ENCODE measurements at regions not wholly inside any gene's neighbourhood (a gene's known extent, or its start where the extent isn't known, plus 50 kb on each side); places are given as distances from the start of the nearest gene placed in this dataset.

DNA sequence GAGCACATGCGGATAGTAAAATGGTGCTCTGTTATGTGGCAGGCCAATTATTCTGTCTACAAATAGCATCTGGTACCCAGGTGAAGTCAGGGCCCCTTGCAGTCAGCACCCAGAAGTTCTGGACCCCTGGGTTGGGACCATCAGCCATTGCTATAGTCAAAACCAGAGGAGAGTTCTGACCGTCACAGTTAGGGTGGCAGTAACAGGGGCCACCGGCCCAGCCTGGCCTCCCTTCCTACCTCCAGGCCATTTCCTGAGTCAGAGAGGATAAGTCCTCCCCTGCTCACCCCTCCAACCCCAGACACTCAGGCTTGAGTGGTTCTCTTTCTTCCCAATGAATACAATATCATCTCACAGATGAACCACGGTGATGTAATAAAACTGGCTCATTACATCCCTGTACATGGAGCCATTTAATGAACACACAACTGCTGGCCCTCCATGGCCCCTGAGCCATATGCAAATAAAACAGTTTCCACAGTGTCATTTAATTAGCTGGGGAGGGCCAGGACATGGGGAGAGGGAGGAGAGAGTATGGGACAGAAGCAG, 673.6 kb downstream of the MATN1 start:
- intact Hi-C loops (cut with DNase I): no loop called here
- Histone ChIP-seq H3K27ac (replicated peaks in 1 of 4) (no peak overlapping the region), H3K4me3 (no peak overlapping the region), H3K9me3 (no peaks in the 10 kb centered on the region), H3K4me1 (no peaks in the 10 kb centered on the region), H3K27me3 (peaks cover 0 to 76% (median 5%) of the 10 kb centered on the region in 4 donors), H3K36me3 (no peaks in the 10 kb centered on the region)
- DNase-seq (ENCODE audit: extremely low spot score): no peak
- 90% methylated on average over 4 of the region's 4 CpGs for WGBS
- TF ChIP-seq EP300 (IDR thresholded peaks at IDR 0.05): no peak
- no peak for TF ChIP-seq POLR2AphosphoS5 (IDR thresholded peaks at IDR 0.05)
- TF ChIP-seq, protein P1, sequence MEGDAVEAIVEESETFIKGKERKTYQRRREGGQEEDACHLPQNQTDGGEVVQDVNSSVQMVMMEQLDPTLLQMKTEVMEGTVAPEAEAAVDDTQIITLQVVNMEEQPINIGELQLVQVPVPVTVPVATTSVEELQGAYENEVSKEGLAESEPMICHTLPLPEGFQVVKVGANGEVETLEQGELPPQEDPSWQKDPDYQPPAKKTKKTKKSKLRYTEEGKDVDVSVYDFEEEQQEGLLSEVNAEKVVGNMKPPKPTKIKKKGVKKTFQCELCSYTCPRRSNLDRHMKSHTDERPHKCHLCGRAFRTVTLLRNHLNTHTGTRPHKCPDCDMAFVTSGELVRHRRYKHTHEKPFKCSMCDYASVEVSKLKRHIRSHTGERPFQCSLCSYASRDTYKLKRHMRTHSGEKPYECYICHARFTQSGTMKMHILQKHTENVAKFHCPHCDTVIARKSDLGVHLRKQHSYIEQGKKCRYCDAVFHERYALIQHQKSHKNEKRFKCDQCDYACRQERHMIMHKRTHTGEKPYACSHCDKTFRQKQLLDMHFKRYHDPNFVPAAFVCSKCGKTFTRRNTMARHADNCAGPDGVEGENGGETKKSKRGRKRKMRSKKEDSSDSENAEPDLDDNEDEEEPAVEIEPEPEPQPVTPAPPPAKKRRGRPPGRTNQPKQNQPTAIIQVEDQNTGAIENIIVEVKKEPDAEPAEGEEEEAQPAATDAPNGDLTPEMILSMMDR (IDR thresholded peaks at IDR 0.05): no peak
- no peak for TF ChIP-seq POLR2A (IDR thresholded peaks at IDR 0.05; ENCODE audit: low read depth)

GRCh38 chr1:30048905-30049304, 674.5 kb downstream of the MATN1 start:
- H3K4me3 ChIP-seq: no peak overlapping the region
- H3K27ac ChIP-seq (replicated peaks in 1 of 4): no peak overlapping the region
- TF ChIP-seq POLR2A (IDR thresholded peaks at IDR 0.05; ENCODE audit: low read depth): no peak
- H3K27me3 ChIP-seq: peaks cover 0 to 70% (median 5%) of the 10 kb centered on the region in 4 donors
- DNase-seq (ENCODE audit: extremely low spot score): no peak
- no peaks in the 10 kb centered on the region for H3K4me1 ChIP-seq
- intact Hi-C loops (cut with DNase I): no loop called here
- 84% methylated on average over 4 of the region's 5 CpGs for WGBS
- H3K36me3 ChIP-seq: no peaks in the 10 kb centered on the region
- H3K9me3 ChIP-seq: no peaks in the 10 kb centered on the region

DNA sequence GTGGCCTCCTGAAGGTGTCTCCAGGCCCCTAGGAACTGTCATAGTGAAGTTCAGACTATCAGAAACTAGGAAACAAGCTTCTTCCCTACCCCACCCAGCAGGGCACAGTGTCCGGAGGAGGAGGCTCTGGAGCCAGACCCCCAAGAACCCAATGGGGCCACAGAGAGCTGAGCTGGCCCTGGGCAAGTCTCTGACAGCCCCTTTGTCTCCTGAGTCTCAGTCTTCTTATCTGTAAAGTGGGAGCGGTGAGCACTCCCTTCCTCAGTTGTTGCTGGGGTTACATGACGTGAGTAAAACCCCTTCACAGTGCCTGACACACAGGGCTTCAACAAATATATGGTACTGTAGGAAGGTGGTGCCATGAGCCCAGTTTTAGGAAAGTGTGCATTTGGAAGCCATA, 675.8 kb downstream of the MATN1 start:
- Histone ChIP-seq H3K36me3 (no peaks in the 10 kb centered on the region), H3K27ac (replicated peaks in 1 of 4) (no peak overlapping the region), H3K27me3 (peaks cover 0 to 57% (median 5%) of the 10 kb centered on the region in 4 donors), H3K4me3 (no peak overlapping the region), H3K4me1 (no peaks in the 10 kb centered on the region), H3K9me3 (no peaks in the 10 kb centered on the region)
- no peak for DNase-seq (ENCODE audit: extremely low spot score)
- intact Hi-C loops (cut with DNase I): no loop called here
- no peak for TF ChIP-seq EP300 (IDR thresholded peaks at IDR 0.05)
- TF ChIP-seq POLR2AphosphoS5 (IDR thresholded peaks at IDR 0.05): no peak
- no peak for TF ChIP-seq POLR2A (IDR thresholded peaks at IDR 0.05; ENCODE audit: low read depth)
- TF ChIP-seq, protein P1 (IDR thresholded peaks at IDR 0.05): no peak
- 93% methylated on average over 2 of the region's 3 CpGs for WGBS

GRCh38 chr1:30046751-30047150, 676.6 kb downstream of the MATN1 start:
- TF ChIP-seq POLR2AphosphoS5 (IDR thresholded peaks at IDR 0.05): no peak
- TF ChIP-seq, protein P1 (IDR thresholded peaks at IDR 0.05): no peak
- no peak for TF ChIP-seq EP300 (IDR thresholded peaks at IDR 0.05)
- TF ChIP-seq POLR2A (IDR thresholded peaks at IDR 0.05; ENCODE audit: low read depth): no peak
- no peak for DNase-seq (ENCODE audit: extremely low spot score)
- intact Hi-C loops (cut with DNase I): no loop called here
- Histone ChIP-seq H3K9me3 (no peaks in the 10 kb centered on the region), H3K27ac (replicated peaks in 1 of 4) (no peak overlapping the region), H3K4me3 (no peak overlapping the region), H3K27me3 (peaks cover 0 to 49% (median 4%) of the 10 kb centered on the region in 4 donors), H3K36me3 (no peaks in the 10 kb centered on the region), H3K4me1 (no peaks in the 10 kb centered on the region)
- 86% methylated on average over 10 of the region's 10 CpGs for WGBS

DNA sequence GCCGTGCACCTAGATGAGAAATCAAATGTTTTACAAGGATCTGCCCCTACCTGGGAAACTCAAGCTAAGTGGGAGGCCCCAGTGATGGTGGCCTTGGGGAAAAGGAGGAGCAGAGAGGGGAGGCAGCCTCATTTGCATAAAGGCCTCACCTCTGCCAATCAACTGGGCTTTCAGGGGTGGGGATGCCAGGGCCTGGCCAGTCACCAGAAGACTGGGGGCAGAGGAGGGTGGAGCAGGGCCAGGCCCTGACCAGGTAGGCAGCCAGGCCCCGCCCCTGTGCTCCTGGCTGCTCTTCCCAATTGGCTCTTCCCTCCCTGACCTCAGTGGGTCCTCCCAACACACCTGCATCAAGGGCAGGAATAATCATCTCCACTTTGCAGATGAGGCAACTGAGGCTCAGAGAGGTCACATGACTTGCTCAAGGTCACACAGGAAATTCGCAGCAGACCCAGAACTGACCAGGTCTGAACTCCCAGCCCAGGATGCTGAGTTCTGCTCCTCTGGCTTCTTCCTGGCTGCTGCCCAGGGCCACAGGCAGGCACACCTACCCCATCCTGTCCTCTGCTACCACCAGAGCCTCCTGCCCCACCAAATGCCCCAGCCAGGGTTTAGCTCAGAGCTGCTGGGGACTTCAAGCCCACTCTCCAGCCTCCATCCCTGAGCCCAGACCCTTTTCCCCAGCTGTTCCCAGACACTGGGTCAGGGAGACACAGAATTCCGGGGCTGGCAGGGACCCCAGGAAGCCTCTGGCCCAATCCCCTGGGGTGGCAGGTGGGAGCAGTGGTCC, 677.9 kb downstream of the MATN1 start:
- peaks cover 0 to 40% (median 0%) of the 10 kb centered on the region in 4 donors for H3K27me3 ChIP-seq
- WGBS: 98% methylated on average over 3 of the region's 4 CpGs
- no peaks in the 10 kb centered on the region for H3K9me3 ChIP-seq
- no peak overlapping the region for H3K27ac ChIP-seq (replicated peaks in 1 of 4)
- DNase-seq (ENCODE audit: extremely low spot score): no peak
- H3K4me3 ChIP-seq: no peak overlapping the region
- H3K36me3 ChIP-seq: no peaks in the 10 kb centered on the region
- no peaks in the 10 kb centered on the region for H3K4me1 ChIP-seq
- TF ChIP-seq POLR2AphosphoS5 (IDR thresholded peaks at IDR 0.05): no peak
- TF ChIP-seq POLR2A (IDR thresholded peaks at IDR 0.05; ENCODE audit: low read depth): no peak
- no peak for TF ChIP-seq EP300 (IDR thresholded peaks at IDR 0.05)
- TF ChIP-seq, protein P1 (IDR thresholded peaks at IDR 0.05): no peak
- intact Hi-C loops (cut with DNase I): no loop called here

Data from esophagus muscularis mucosa (tissue), 4 donors.